HG03442 (cell line): ENCODE measurements at regions not wholly inside any gene's neighbourhood (a gene's known extent, or its start where the extent isn't known, plus 50 kb on each side); places are given as distances from the start of the nearest gene placed in this dataset.
"Not testable (repeated sequence)": the region's sequence is repeated elsewhere in the genome, so short reads cannot be mapped to it uniquely, and the experiment has no call there.

Experiments
- ATAC-seq: cut with Tn5 transposase; IDR thresholded peaks from one replicate; pipeline ENCODE4 v1.9.1; 2021; ENCODE audit warnings: mild to moderate bottlenecking, moderate library complexity; ENCODE audit not compliant: unreplicated experiment

GRCh38 chr1:104136621-104137020 is 386.9 kb downstream of the AMY1C start:
- no peak for ATAC-seq

- ATAC-seq, result no peak
These were observed 407.0 kb downstream of the AMY1C start for GRCh38 chr1:104156738-104157137.

- no peak for ATAC-seq
These were observed 414.3 kb downstream of the AMY1C start for GRCh38 chr1:104163912-104164476.

GRCh38 chr1:104172243-104172681 is 422.6 kb downstream of the AMY1C start:
- no peak for ATAC-seq

- ATAC-seq, result no peak
These were observed 432.6 kb downstream of the AMY1C start for GRCh38 chr1:104182251-104182650.

GRCh38 chr1:104189207-104189606 is 439.5 kb downstream of the AMY1C start:
- no peak for ATAC-seq

- ATAC-seq, result no peak
These were observed 441.1 kb downstream of the AMY1C start for GRCh38 chr1:104190821-104191220.

GRCh38 chr1:104195395-104195794 is 445.7 kb downstream of the AMY1C start:
- no peak for ATAC-seq

- ATAC-seq, result no peak
These were observed 446.4 kb downstream of the AMY1C start for GRCh38 chr1:104196136-104196535.

- ATAC-seq, result no peak
These were observed 447.8 kb downstream of the AMY1C start for GRCh38 chr1:104197516-104197915.

- ATAC-seq, result no peak
These were observed 462.5 kb downstream of the AMY1C start for GRCh38 chr1:104212239-104212638.

- not testable (repeated sequence) for ATAC-seq
These were observed 467.8 kb downstream of the AMY1C start for GRCh38 chr1:104217395-104217986.

- no peak for ATAC-seq
These were observed 480.2 kb downstream of the AMY1C start for GRCh38 chr1:104229860-104230259.

- no peak for ATAC-seq
These were observed 482.0 kb downstream of the AMY1C start for GRCh38 chr1:104231676-104232075.

GRCh38 chr1:104235141-104235540 is 485.4 kb downstream of the AMY1C start:
- ATAC-seq, result no peak

- no peak for ATAC-seq
These were observed 489.3 kb downstream of the AMY1C start for GRCh38 chr1:104238991-104239390.

- ATAC-seq, result no peak
These were observed 498.7 kb downstream of the AMY1C start for GRCh38 chr1:104248385-104248784.

- no peak for ATAC-seq
These were observed 509.8 kb downstream of the AMY1C start for GRCh38 chr1:104259481-104259880.

GRCh38 chr1:104263110-104263509 is 513.4 kb downstream of the AMY1C start:
- ATAC-seq, result not testable (repeated sequence)

GRCh38 chr1:104264521-104264920 is 514.8 kb downstream of the AMY1C start:
- ATAC-seq, result no peak

- ATAC-seq, result no peak
These were observed 515.5 kb downstream of the AMY1C start for GRCh38 chr1:104265163-104265562.

GRCh38 chr1:104266612-104267011 is 516.9 kb downstream of the AMY1C start:
- peak; percentile 69 for ATAC-seq

- not testable (repeated sequence) for ATAC-seq
These were observed 538.6 kb downstream of the AMY1C start for GRCh38 chr1:104288322-104288721.
